ENCODE measurements at regions not wholly inside any gene's neighbourhood (a gene's known extent, or its start where the extent isn't known, plus 50 kb on each side); places are given as distances from the start of the nearest gene placed in this dataset.

GRCh38 chr3:13177641-13178040 lies 104.4 kb upstream of the IQSEC1 start:
- no peak for TF ChIP-seq CTCF (IDR thresholded peaks at IDR 0.05)
- no peak for TF ChIP-seq POLR2AphosphoS5 (IDR thresholded peaks at IDR 0.05)
